NCI-H460 (cell line): ENCODE measurements at regions not wholly inside any gene's neighbourhood (a gene's known extent, or its start where the extent isn't known, plus 50 kb on each side); places are given as distances from the start of the nearest gene placed in this dataset.
"Not testable (repeated sequence)": the region's sequence is repeated elsewhere in the genome, so short reads cannot be mapped to it uniquely, and the experiment has no call there.

Experiments used
- DNase-seq: peaks from one replicate; pipeline ENCODE4 v3.0.0-alpha.2; 2016; ENCODE audit warnings: low read depth; ENCODE audit errors: extremely low read depth

DNA sequence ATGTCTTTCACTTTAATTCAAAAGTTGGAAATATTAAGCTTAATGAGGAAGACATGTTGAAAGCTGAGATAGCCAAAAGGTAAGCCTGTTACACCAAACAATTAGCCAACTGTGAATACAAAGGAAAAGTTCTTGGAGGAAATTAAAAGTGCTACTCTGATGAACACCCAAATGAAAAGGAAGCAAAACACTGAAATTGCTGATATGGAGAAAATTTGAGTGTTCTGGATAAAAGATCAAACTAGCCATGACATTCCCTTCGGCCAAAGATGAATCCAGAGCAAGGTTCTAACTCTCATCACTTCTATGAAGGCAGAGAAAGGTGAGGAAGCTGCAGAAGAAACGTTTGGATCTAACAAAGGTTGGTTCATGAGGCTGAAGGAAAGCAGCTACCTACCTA lies 280.8 kb upstream of the BCHE start:
- DNase-seq: no peak

DNA sequence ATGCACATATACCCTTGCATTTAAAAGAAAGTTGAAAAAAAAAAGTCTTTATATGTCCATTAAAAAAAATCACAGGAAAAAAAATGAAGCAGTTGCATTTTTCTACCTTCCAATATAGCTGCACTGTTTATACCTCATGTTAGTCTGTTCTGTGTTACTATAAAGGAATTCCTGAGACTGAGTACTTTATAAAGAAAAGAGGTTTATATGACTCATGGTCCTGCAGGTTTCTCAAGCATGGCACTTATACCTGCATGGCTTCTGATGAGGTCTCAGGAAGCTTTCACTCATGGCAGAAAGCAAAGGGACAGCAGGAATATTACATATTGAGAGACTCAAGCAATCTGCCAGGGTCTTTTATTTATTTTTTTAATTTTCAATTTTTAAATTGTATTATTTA lies 277.2 kb upstream of the BCHE start:
- DNase-seq: no peak

DNA sequence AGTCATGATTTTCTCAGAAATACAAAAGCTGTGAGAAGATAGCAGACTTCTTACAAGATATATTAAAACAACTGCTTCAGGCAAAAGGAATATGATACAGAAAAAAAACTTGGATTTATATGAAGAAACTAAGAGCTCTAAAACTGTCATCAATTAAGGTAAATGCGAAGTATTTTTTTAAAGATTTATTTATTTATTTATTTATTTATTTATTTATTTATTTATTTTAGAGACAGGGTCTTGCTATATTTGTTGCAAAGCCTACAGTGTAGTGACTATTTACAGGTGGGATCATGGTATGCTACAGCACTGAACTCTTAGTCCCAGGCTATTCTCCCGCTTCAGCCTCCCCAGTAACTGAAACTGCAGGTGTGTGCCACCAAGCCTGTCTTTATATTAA lies 274.3 kb upstream of the BCHE start:
- no peak for DNase-seq

DNA sequence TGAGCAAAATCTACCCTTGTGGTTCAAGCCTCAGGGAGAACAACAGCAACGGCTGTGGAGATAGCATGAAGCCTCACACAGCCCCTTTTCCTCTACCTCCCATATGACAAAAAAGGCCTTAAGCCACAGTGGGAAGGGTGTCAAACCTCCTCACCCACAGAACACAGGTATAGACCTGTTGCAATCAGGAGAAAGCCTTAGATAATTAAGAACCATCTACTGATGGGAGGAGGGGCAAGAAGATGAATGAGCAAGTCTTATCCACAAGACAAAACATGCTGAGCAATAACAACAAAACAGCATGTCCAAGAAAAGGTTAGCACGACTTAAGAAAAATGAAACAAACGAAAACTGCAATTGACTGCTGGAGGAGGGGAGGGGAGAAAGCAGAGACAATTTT lies 272.9 kb upstream of the BCHE start:
- no peak for DNase-seq

DNA sequence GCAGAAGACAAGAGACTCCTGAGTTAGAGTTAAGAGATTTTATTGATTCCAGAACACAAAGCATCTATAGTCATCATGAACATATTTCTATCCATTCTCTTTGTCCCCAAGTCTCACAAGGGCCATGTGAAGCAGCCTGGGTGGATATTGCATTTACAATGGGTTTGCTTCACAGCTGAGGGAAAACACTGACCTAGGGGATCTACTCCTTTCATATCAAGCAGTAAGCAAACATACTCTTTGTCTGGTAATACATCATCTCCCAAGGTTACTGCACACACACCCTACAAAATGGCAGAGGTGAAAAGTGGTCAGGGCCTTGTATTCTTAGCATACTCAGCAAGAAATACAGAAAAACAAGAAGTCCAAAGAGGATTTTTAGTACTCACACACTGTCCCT lies 267.7 kb upstream of the BCHE start:
- DNase-seq: no peak

DNA sequence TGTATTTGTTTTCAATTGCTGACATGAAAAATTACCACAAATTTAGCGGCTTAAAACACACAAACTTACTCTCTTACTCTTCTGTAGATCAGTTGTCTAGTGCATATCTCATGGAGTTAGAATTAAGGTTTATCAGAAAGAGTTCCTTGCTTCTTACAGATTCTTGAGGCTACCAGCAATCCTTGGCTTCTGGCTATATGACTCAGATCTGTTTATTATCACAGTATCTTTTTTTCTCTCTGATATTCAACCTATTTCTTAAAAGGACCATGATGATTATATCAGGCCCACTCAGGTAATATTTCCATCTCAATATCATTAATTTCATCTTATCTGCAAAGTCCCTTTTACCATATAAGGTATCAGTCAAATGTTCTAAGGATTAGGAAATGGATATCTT lies 263.5 kb upstream of the BCHE start:
- DNase-seq: no peak

DNA sequence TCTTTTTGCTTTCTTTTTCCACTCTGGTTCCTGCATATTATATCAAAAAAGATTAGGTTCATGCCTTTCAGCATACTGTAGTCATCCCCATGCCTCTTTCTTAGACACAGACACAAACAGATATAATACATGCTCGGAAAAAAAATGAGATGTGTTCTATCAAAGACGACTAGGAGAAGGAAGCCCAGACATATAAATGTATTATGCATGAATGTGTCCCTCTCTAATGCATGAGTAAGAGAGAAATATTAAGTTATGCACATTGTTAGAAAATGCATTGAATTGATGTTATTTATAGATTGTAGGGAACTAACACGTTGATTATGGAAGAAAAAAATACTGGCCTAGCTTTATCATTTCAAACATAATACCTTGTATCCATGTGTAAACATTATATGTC lies 252.4 kb upstream of the BCHE start:
- DNase-seq: no peak

DNA sequence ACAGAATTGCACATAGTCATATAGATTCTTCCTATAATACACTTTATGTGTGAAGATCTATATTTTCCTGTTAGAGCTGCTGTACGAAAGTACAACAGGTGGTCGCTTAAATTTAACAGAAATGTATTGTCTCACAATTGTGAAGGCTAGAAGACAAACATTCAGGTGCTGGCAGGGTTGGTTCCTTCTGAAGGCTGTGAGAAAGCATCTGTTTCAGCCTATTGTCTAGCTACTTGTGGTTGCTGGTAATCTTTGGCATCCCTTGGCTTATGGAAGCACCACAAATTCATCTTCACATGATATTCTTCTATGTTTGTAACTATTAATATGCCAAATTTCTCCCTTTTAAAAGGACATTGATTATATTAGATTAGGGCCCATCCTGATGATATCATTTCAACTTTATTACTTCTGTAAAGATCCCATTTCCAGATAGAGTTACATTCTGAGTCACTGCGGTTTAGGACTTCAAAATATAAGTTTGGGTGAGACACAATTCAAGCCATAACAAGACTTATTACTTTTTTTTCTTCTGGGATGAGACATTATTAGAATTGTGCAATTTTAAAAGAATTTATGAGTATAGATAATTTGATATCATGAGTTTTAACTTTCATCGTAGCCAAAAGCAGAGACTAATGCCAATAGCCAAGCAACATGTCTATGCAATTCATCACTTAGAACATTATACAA lies 248.1 kb upstream of the BCHE start:
- DNase-seq: no peak

DNA sequence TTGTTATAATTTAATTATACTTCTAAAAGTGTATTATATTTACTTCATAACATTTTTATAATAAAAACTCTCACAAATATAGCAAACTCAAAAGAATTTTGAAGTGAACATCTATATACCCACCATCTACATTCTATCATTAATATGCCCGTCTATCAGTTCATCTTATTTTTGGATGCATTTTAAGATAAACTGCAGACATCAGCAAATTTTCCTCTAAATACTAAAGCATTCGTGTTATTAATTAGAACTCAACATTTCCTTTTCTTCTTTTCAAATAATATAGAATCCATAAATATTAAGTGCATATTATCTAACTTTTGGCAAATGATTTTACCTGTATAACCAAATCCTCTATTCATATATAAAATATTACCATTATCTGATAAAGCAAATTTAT lies 242.9 kb upstream of the BCHE start:
- no peak for DNase-seq

DNA sequence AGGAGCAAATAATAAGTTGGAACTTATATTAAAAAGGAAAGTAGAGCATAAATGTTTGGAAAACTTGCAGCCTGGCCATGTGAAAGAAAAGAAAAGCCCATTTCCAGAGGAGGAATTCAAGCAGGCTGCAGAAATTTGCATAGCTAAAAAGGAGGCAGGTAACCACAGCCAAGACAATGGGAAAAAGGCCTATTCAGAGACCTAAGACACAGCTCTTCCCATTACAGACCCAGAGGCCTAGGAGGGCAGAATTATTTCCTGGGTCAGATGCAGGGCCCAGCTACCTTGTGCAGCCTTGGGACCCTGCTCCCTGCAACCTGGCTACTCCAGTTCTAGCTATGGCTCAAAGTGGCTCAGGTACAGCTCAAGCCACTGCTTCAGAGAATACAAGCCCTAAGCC lies 234.6 kb upstream of the BCHE start:
- no peak for DNase-seq

DNA sequence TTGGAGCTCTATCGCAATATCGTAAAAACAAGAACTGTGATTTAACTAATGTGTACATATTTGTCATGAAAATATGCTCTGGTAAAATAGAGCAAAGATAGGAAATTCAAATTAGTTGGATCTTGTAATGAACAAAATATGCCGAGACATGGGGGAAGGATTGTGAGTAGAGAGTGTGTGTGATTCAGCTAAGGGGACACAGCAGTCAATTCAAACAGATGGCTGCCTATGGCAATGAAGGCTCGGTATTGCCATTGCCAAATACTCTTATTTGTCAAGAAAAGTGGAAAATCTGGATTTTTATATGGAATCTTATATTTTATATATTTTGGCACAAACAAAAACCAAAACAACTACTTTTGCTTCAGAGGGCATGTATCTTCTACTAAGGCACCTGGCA lies 227.3 kb upstream of the BCHE start:
- DNase-seq: no peak

DNA sequence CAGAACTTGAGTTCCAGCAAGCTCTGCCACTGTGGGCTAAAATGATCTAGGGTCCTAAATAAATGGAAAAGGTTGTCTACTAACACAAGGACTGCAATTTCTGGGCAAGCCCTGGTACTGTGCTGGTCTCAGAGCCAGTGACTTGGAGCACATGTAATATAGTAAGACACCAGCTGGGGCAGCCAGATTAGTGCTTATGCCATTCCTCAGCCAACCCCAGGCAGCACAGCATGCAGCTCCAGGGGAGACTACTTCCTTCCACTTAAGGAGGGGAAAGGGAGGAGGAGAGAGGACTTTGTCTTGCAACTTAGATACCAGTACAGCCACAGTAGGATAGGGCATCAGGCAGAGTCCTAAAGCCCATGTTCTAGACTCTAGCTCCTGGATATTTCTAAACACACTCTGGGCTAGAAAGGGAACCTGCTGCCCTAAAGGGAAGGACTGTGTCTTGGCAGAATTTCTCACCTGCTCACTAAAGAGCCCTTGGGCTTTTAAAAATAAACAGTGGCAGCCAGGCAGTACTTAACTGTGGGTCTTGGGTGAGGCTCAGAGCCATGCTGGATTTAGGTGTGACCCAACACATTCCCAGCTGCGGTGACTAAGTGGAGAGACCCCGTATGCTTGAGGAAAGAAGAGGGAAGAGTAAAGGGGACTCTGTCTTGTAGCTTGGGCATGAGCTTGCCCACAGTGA lies 223.7 kb upstream of the BCHE start:
- DNase-seq: no peak

DNA sequence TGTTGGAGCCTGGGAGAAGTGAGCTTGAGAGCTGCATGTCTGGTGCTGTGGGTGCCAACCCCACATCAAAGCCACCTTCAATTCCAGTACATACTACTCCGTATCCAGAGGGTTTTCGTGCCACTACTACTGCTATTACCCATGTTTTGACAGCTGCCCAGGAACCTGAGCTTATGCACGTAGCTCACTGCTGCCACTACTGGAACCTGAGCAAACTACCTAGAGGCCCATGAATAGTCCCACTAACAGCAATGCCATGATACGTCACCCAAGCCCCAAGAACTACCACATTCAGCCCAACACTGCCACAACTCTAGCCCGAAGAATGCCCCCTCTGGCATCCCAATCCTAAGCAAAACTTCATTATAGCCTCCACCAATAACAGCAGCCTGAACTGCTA lies 215.2 kb upstream of the BCHE start:
- DNase-seq: no peak

DNA sequence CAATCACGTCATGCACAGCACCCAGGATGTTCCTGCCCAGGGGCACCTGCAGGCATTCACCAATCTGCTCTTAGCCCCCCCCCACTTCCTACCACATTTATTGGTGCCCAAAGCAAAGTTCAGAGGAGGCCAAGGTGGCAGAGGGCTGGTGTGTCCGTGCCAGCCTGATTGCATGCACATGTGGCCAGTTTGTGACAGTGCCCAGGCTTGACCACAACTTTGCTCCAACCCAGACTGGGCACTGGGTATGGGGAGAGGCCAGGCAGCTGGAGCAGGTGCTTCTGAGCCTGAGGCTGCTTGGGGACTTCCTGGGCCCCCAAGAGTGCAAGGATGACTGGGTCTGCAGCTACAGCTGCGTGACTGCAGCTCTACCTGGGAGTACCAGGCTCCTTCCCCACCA lies 192.3 kb upstream of the BCHE start:
- DNase-seq: no peak

DNA sequence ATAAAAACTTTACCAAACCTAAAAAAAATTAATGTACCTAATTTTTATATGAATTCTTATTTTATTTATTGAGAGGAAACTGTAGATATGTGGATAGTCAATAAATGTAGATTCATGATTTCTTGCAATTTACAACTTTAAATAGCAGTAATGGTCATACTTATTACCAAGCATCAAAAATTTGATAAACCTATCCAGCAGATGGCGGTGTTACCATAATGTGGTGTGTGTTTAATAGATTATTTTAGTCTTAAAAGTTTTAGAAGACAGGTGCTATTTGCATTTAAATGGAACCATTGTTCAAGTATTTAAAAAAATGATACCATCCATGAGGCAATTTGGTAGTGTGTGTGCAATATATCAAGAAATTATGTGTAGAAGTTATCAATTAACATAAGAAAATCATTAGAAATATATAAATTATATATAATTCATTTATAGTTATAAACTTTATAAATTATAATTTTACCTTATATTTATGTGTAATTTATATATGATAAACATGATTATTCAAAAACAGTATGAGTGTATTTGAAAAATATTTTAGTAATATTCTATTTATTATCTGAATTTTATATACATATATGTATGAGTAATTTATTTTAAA lies 176.0 kb upstream of the BCHE start:
- DNase-seq: peak; percentile 20

DNA sequence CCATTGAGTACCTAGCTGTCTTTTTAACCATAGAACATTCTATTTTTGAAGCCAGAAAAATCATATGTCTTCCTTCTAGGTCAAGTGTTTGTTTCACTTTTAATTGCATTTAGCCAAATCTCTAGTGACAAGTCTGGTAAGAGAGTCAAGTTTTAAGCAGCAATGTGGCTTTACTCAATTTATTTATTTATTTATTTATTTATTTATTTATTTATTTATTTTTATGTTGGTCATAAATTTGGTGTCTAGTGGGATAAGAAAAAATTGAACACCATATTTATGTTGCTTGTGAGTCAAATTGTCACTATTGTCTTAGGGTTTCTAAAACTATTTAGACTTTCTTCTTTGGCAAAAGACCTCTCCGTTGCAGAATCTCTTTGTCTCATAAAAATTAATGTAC lies 174.5 kb upstream of the BCHE start:
- no peak for DNase-seq

DNA sequence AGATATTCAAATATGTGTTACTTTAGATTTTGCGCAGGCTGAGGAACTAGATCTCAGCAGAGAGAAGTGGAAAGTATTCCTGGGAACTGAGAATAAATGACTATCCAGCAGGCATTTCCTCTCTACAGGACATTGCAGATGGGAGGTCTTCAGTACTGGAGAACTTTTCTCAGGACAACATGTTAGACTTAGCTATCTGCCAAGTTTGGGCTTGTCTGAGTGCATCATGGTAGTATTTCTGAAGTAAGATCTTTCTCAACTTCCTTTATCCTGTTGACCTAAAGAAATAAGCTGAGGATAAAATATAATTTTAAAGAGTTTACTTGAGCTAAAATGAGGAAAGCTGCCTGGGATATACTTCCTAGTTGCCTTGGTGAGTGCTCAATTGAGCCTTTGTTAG lies 167.9 kb upstream of the BCHE start:
- no peak for DNase-seq

DNA sequence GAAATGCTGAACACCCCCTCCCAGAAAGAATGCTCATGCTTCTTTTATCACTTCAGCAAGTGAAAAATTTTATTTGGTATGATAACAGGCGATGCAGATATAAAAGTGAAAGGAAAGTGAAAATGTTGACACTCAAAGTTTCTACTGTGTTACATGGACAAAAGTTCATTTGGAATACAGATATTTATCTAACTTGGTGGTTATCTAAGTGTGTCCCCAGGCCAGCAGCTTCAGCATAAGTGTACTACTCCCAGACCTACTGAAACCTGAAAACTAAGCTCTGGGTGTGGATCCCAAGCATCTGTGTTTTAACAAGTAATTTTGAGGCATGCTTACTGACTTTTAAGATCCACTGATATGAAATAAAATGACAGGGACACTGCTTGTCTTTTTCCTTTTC lies 157.1 kb upstream of the BCHE start:
- no peak for DNase-seq

DNA sequence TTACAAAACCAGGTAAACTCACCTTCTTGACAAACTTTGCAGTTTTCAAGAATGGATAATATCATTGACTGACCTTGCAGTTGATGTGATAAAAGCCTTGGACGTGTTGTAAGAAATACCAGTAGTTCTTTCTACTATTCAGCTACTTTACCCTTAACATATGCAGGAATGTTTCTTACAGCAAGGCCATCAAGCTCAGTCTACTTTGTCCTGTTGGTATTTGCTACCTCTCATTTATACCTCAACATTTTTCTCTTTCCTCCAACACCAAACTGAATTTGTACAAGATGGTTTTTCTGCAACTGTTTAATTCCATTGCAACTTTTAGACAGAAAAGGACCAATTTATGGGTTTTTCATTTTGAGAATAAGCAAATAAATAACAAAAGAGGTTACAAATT lies 147.4 kb upstream of the BCHE start:
- no peak for DNase-seq

DNA sequence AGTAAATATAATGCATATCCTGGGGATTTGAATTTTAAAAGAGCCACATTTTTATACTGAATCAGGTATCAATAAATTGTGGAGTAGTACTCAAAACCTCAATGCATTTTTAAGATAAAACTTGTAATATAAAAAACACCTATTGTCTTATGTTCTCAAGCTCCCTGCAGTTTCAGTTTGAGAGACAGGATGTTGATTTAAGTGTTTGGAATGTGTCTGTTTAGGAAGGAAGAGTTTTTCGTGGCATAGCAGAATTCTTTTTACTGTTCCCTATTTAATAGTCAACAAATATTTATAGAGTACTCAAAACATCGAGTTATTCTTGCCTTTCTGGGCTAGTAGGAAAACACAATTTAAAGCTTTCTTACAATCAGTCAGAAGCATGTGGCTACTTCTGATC lies 146.1 kb upstream of the BCHE start:
- no peak for DNase-seq

DNA sequence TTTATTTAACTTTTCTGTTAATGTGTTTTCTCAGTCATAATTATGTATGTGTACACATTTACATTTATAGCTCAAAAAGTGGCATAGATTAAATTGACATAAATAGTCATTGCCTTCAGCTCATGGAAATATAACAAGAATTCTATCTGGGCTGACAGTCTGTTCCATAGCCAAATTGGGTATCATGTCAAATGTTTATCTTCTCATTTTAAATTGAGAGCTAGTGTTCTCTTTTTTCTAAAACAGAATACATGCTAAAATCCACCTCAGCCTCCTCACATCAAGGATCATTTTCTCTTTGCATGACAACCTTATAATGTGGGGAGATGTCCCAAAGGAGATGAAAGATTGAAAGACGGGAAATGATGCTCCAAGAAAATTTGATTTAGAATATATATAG lies 144.1 kb upstream of the BCHE start:
- DNase-seq: no peak

DNA sequence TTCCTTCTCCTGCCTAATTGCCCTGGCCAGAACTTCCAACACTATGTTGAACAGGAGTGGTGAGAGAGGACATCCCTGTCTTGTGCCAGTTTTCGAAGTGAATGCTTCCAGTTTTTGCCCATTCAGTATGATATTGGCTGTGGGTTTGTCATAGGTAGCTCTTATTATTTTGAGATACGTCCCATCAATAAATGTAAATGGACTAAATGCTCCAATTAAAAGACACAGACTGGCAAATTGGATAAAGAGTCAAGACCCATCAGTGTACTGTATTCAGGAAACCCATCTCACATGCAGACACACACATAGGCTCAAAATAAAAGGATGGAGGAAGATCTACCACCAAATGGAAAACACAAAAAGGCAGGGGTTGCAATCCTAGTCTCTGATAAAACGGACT lies 123.6 kb upstream of the BCHE start:
- DNase-seq: not testable (repeated sequence)
